ENCODE measurements at regions not wholly inside any gene's neighbourhood (a gene's known extent, or its start where the extent isn't known, plus 50 kb on each side); places are given as distances from the start of the nearest gene placed in this dataset.

DNA sequence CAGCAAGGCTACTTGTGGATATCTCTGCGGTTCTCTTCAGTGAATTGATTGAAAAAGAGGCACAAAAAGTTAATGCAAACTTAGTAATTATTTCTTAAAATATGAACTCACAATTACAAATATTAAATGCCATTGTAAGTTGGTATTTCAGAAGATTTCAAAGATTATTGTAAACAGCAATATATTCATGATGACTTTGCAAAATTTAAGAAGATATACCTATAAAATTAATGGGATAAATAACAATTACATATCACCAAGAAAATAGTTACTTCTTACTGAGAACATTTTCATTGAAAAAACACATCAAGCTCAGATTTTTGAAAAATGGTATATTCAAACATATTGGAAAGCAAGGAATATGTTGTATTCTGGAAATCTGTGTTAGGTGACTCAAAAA lies 482.0 kb upstream of the LRRTM1 start:
- Mint-ChIP-seq H3K9me3 (ENCODE audit: low read depth) (peaks cover 18% of the 10 kb centered on the region), H3K27ac (no peak overlapping the region), H3K4me1 (no peaks in the 10 kb centered on the region), H3K27me3 (no peaks in the 10 kb centered on the region), H3K36me3 (ENCODE audit: low read depth) (no peaks in the 10 kb centered on the region), H3K4me3 (no peak overlapping the region)
- no peak for DNase-seq
- CTCF ChIA-PET, result no interaction called here
- no peak for ATAC-seq
- intact Hi-C loops (cut with DNase I, micrococcal nuclease), result no loop called here
- POLR2A ChIA-PET, result no interaction called here

DNA sequence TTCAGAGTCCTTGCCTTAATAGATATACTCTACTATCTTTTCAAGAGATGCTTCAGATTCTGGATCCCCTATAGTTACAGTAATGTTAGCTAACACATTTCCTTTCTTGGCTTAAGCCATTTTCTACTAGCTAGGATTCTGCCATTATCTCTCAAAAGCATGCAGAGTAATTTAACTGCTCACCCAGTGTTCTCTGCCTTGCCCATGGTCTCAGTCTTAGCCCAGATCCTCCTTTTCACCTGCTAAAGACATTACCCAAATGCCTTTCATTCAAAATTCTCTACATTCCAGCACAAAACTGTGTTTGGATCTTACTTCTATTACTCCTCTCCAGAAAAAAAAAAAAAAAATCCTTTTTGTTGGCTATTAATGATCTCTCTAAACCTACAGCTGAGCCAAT lies 474.2 kb upstream of the LRRTM1 start:
- ATAC-seq, result no peak

GRCh38 chr2:80748592-80748991 lies 444.0 kb upstream of the LRRTM1 start:
- Mint-ChIP-seq H3K27ac (no peak overlapping the region), H3K4me3 (no peak overlapping the region), H3K27me3 (no peaks in the 10 kb centered on the region), H3K4me1 (no peaks in the 10 kb centered on the region), H3K9me3 (ENCODE audit: low read depth) (peaks cover 11% of the 10 kb centered on the region), H3K36me3 (ENCODE audit: low read depth) (no peaks in the 10 kb centered on the region)
- DNase-seq (no peak), ATAC-seq (no peak)
- CTCF ChIA-PET, result no interaction called here
- intact Hi-C loops (cut with DNase I, micrococcal nuclease), result no loop called here
- POLR2A ChIA-PET, result no interaction called here

More for the DNA sequence above, 474.2 kb upstream of the LRRTM1 start:
- Mint-ChIP-seq H3K4me3 (no peak overlapping the region), H3K27ac (no peak overlapping the region), H3K9me3 (ENCODE audit: low read depth) (peaks cover 17% of the 10 kb centered on the region), H3K27me3 (no peaks in the 10 kb centered on the region), H3K4me1 (no peaks in the 10 kb centered on the region), H3K36me3 (ENCODE audit: low read depth) (no peaks in the 10 kb centered on the region)
- ChIA-PET CTCF (no interaction called here), POLR2A (no interaction called here)
- intact Hi-C loops (cut with DNase I, micrococcal nuclease), result no loop called here
- DNase-seq, result no peak

DNA sequence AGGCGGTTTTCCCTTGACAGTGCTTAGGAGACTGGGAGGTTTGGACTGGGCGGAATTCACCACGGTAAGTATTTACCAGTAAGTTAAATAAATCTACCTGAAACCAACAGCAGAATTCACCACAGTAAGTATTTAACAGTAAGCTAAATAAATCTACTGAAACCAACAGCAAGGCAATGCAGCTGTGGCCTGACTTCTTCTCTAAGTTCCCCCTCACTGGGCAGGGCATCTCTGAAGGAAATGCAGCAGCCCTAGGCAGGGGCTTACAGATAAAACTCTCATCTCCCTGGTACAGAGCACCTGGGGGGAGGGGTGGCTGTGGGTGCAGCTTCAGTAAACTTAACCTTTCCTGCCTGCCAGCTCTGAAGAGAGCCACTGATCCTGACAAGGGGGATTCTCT lies 432.5 kb upstream of the LRRTM1 start:
- H3K9me3 Mint-ChIP-seq (ENCODE audit: low read depth), result peaks cover 28% of the 10 kb centered on the region
- H3K27me3 Mint-ChIP-seq, result no peaks in the 10 kb centered on the region
- POLR2A ChIA-PET, result no interaction called here
- H3K4me3 Mint-ChIP-seq, result no peak overlapping the region
- CTCF ChIA-PET, result no interaction called here
- H3K36me3 Mint-ChIP-seq (ENCODE audit: low read depth), result no peaks in the 10 kb centered on the region
- intact Hi-C loops (cut with DNase I, micrococcal nuclease), result no loop called here
- ATAC-seq (no peak), DNase-seq (no peak)
- no peak overlapping the region for H3K27ac Mint-ChIP-seq
- no peaks in the 10 kb centered on the region for H3K4me1 Mint-ChIP-seq

DNA sequence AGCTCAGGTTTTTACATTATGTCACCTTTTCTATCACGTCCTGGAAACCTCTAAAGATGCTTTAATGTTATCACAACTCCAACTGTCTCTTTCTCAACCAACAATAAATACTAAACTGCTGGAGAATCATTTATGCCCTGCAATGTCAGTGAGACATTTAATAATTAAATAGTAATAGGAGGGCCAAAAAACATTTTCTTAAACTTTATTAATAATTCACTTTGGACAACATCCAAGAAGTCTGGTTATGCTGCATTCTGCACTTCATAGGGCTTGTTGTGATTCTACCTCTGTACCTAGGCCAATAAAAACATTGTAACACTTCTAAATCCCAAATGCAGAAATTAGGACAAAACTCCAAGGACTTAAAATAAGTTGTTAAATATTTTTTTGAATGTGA lies 420.4 kb upstream of the LRRTM1 start:
- Mint-ChIP-seq H3K27ac (no peak overlapping the region), H3K4me1 (no peaks in the 10 kb centered on the region), H3K36me3 (ENCODE audit: low read depth) (no peaks in the 10 kb centered on the region), H3K9me3 (ENCODE audit: low read depth) (peaks cover 7% of the 10 kb centered on the region), H3K4me3 (no peak overlapping the region), H3K27me3 (no peaks in the 10 kb centered on the region)
- ATAC-seq, result no peak
- no peak for DNase-seq
- POLR2A ChIA-PET, result no interaction called here
- intact Hi-C loops (cut with DNase I, micrococcal nuclease), result no loop called here
- CTCF ChIA-PET, result no interaction called here

- no peak for DNase-seq
Measured at GRCh38 chr2:80722803-80723202, 418.3 kb upstream of the LRRTM1 start.

DNA sequence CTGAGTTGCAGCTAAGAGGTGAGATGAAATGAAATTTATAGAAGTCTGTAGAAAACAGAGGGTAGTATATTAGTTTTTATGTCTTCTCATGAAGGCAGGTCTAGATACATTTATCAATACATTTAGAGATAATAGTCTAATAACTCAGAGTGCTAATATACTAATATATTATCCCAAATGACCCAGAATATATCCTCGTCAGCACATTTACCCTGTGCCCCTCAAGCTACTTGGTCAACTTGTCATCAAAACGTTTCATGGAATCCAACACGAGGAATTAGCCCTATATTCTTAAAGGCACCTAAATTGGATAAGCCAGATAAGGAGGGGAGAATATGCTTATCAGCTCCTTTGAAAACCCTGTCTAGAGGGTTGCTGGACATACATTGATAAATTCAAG lies 415.1 kb upstream of the LRRTM1 start:
- Mint-ChIP-seq H3K27ac (no peak overlapping the region), H3K4me3 (no peak overlapping the region), H3K27me3 (no peaks in the 10 kb centered on the region), H3K9me3 (ENCODE audit: low read depth) (peaks cover 4% of the 10 kb centered on the region), H3K4me1 (no peaks in the 10 kb centered on the region), H3K36me3 (ENCODE audit: low read depth) (no peaks in the 10 kb centered on the region)
- intact Hi-C loops (cut with DNase I, micrococcal nuclease), result no loop called here
- ChIA-PET CTCF (interaction anchor here (0.5 to 0.7 kb wide), 2 partner anchors 562 to 1607 kb away, joined by 3 read pairs; no protein-coding TSS in a partner anchor), POLR2A (no interaction called here)
- ATAC-seq, result no peak
- DNase-seq, result no peak

More at GRCh38 chr2:80722803-80723202, 418.3 kb upstream of the LRRTM1 start:
- intact Hi-C loops (cut with DNase I, micrococcal nuclease), result no loop called here
- no peaks in the 10 kb centered on the region for H3K4me1 Mint-ChIP-seq
- ChIA-PET POLR2A (no interaction called here), CTCF (no interaction called here)
- H3K36me3 Mint-ChIP-seq (ENCODE audit: low read depth), result no peaks in the 10 kb centered on the region
- H3K9me3 Mint-ChIP-seq (ENCODE audit: low read depth), result peaks cover 4% of the 10 kb centered on the region
- no peak overlapping the region for H3K4me3 Mint-ChIP-seq
- H3K27ac Mint-ChIP-seq, result no peak overlapping the region
- no peaks in the 10 kb centered on the region for H3K27me3 Mint-ChIP-seq
- ATAC-seq, result no peak

DNA sequence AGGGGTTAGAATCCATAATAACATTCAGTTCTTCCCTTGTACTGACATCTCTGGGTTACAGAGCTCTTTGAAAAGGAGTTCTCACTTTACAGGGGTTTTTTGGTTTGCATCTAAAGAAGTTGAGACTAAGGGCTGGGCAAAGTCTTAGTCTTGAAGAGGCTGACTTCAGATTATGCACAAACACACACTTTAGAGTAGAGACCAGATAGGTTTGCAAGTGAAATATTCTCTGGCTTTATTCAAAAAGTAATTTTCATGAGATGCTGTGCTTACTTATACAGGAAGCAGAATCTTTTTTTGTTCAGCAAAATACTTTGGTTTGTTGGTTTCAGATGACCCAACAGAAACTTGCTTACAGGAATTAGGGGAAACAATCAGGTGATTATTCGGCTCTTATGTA lies 410.9 kb upstream of the LRRTM1 start:
- intact Hi-C loops (cut with DNase I, micrococcal nuclease), result no loop called here
- Mint-ChIP-seq H3K36me3 (ENCODE audit: low read depth) (no peaks in the 10 kb centered on the region), H3K9me3 (ENCODE audit: low read depth) (peaks cover 12% of the 10 kb centered on the region), H3K4me3 (no peak overlapping the region), H3K27me3 (no peaks in the 10 kb centered on the region), H3K4me1 (no peaks in the 10 kb centered on the region), H3K27ac (no peak overlapping the region)
- ChIA-PET POLR2A (no interaction called here), CTCF (interaction anchor here (0.5 kb wide), 1 partner anchor 27 kb away, joined by 3 read pairs; no protein-coding TSS in a partner anchor)
- DNase-seq (no peak), ATAC-seq (no peak)

GRCh38 chr2:80711915-80712314 lies 407.4 kb upstream of the LRRTM1 start:
- no peaks in the 10 kb centered on the region for H3K27me3 Mint-ChIP-seq
- no peak overlapping the region for H3K27ac Mint-ChIP-seq

GRCh38 chr2:80706951-80707350 lies 402.4 kb upstream of the LRRTM1 start:
- intact Hi-C loops (cut with DNase I, micrococcal nuclease), result no loop called here
- ATAC-seq (no peak), DNase-seq (no peak)
- Mint-ChIP-seq H3K27ac (no peak overlapping the region), H3K4me1 (no peaks in the 10 kb centered on the region), H3K27me3 (no peaks in the 10 kb centered on the region), H3K9me3 (ENCODE audit: low read depth) (peaks cover 13% of the 10 kb centered on the region), H3K36me3 (ENCODE audit: low read depth) (peaks cover 2% of the 10 kb centered on the region), H3K4me3 (no peak overlapping the region)
- CTCF ChIA-PET, result no interaction called here
- POLR2A ChIA-PET, result no interaction called here

More at GRCh38 chr2:80711915-80712314, 407.4 kb upstream of the LRRTM1 start:
- peaks cover 11% of the 10 kb centered on the region for H3K9me3 Mint-ChIP-seq (ENCODE audit: low read depth)
- H3K4me1 Mint-ChIP-seq, result no peaks in the 10 kb centered on the region
- intact Hi-C loops (cut with DNase I, micrococcal nuclease), result no loop called here
- no peak for DNase-seq
- peaks cover 2% of the 10 kb centered on the region for H3K36me3 Mint-ChIP-seq (ENCODE audit: low read depth)
- CTCF ChIA-PET, result no interaction called here
- no peak overlapping the region for H3K4me3 Mint-ChIP-seq
- no peak for ATAC-seq
- POLR2A ChIA-PET, result no interaction called here

DNA sequence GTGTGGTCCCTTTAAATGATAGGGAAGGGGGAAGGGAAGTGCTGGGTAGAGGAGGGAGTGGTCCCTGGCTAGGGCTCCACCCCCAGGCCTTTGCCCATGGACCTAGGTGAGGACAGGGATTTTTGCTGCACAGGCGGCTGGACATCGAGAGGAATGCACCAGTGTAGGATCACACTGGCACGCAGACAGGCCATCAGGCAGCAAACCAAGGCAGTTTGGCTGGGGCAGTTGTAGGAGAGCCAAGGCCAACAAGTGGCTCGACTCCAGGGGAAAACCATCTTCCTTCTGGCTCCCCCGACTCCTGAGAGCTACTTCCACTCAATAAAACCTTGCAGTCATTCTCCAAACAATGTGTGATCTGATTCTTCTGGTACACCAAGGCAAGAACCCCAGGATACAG lies 402.0 kb upstream of the LRRTM1 start:
- POLR2A ChIA-PET, result no interaction called here
- no peak for DNase-seq
- H3K36me3 Mint-ChIP-seq (ENCODE audit: low read depth), result peaks cover 2% of the 10 kb centered on the region
- intact Hi-C loops (cut with DNase I, micrococcal nuclease), result no loop called here
- no peaks in the 10 kb centered on the region for H3K4me1 Mint-ChIP-seq
- CTCF ChIA-PET, result no interaction called here
- peaks cover 13% of the 10 kb centered on the region for H3K9me3 Mint-ChIP-seq (ENCODE audit: low read depth)
- H3K27ac Mint-ChIP-seq, result no peak overlapping the region
- ATAC-seq, result no peak
- H3K4me3 Mint-ChIP-seq, result no peak overlapping the region
- H3K27me3 Mint-ChIP-seq, result no peaks in the 10 kb centered on the region

DNA sequence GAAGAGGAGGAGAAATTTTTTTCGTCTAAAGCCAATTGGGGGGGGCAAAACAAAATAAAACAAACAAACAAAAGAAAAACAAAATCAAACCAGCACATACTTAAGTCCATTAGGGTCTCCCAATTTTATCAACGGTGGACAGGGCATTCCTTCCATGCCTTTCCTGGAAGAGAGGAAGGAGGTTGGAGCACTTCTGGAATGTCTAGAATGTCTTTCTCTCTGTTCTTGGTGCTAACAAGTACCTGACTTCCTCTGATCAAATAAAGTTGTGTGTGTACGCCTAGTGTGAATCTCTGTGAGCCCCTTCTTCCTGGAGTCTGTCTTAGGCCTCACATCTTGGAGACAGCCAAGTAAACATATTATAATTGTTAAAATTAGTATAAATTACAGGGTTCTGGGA lies 399.0 kb upstream of the LRRTM1 start:
- Mint-ChIP-seq H3K4me3 (no peak overlapping the region), H3K9me3 (ENCODE audit: low read depth) (peaks cover 8% of the 10 kb centered on the region), H3K4me1 (no peaks in the 10 kb centered on the region), H3K36me3 (ENCODE audit: low read depth) (no peaks in the 10 kb centered on the region), H3K27me3 (no peaks in the 10 kb centered on the region), H3K27ac (no peak overlapping the region)
- CTCF ChIA-PET, result no interaction called here
- POLR2A ChIA-PET, result no interaction called here
- intact Hi-C loops (cut with DNase I, micrococcal nuclease), result no loop called here
- DNase-seq (no peak), ATAC-seq (no peak)

DNA sequence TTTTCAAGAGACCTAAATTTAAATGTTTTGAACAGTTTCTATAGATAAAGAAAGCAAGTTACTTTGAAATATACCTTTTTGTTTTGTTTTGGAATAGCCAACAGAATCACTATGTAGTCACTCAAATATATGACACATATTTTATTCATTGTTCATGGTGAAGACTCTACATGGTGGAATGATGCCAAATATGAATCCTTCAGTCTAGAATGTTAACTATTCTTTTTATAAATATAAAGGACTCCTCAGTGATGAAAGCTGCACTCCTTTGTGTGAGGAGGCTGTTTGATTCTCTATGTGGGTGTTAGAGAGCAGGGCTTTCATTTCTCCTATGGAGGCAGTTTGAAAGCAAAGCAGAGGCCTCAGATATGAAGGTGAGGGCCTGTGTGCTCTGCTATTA lies 396.4 kb upstream of the LRRTM1 start:
- Mint-ChIP-seq H3K4me1 (no peaks in the 10 kb centered on the region), H3K27ac (no peak overlapping the region), H3K4me3 (no peak overlapping the region), H3K27me3 (no peaks in the 10 kb centered on the region), H3K9me3 (ENCODE audit: low read depth) (peaks cover 4% of the 10 kb centered on the region), H3K36me3 (ENCODE audit: low read depth) (no peaks in the 10 kb centered on the region)
- intact Hi-C loops (cut with DNase I, micrococcal nuclease), result no loop called here
- ChIA-PET POLR2A (no interaction called here), CTCF (no interaction called here)
- ATAC-seq, result no peak
- no peak for DNase-seq

Data from activated CD4-positive, alpha-beta T cell treated with anti-CD3 and anti-CD28 coated beads for 36 hours (primary cell).